Testis (tissue), 2 donors: ENCODE measurements at regions not wholly inside any gene's neighbourhood (a gene's known extent, or its start where the extent isn't known, plus 50 kb on each side); places are given as distances from the start of the nearest gene placed in this dataset.

Experiments used
- POLR2A ChIP-seq: fragments of 450-650 bp; IDR thresholded peaks from one replicate; pipeline ENCODE4 v1.6.1; 2017; ENCODE audit warnings: antibody characterized with exemption, mild to moderate bottlenecking, moderate library complexity
- TF ChIP-seq, protein P1 (sequence below), 3 experiments: fragments of 450-650 bp in 2 of 3; fragments of 200-600 bp in 1 of 3; sonication (generic) in 1 of 3; IDR thresholded peaks; one replicate each; pipeline ENCODE4 v1.5.1; 2016 to 2019; ENCODE audit warnings: antibody characterized with exemption in 3 of 3, mild to moderate bottlenecking in 2 of 3, moderate library complexity in 1 of 3

DNA sequence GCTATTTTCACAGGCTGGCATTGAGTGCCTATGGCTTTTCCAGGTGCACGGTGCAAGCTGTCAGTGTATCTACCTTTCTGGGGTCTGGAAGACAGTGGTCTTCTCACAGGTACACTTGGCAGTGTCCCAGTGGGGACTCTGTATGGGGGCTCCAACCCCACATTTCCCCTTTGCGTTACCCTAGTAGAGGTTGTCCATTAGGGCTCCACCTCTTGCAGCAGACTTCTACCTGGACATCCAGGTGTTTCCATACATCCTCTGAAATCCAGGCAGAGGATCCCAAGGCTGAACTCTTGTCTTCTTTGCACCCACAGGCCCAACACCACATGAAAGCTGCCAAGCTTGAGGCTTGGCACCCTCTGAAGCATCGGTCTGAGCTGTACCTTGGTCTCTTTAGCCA is 735.7 kb upstream of the INTU start:
- TF ChIP-seq, protein P1, sequence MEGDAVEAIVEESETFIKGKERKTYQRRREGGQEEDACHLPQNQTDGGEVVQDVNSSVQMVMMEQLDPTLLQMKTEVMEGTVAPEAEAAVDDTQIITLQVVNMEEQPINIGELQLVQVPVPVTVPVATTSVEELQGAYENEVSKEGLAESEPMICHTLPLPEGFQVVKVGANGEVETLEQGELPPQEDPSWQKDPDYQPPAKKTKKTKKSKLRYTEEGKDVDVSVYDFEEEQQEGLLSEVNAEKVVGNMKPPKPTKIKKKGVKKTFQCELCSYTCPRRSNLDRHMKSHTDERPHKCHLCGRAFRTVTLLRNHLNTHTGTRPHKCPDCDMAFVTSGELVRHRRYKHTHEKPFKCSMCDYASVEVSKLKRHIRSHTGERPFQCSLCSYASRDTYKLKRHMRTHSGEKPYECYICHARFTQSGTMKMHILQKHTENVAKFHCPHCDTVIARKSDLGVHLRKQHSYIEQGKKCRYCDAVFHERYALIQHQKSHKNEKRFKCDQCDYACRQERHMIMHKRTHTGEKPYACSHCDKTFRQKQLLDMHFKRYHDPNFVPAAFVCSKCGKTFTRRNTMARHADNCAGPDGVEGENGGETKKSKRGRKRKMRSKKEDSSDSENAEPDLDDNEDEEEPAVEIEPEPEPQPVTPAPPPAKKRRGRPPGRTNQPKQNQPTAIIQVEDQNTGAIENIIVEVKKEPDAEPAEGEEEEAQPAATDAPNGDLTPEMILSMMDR (IDR thresholded peaks at IDR 0.05): no peak
- no peak for TF ChIP-seq POLR2A
